GM12878 (cell line): ENCODE measurements at regions not wholly inside any gene's neighbourhood (a gene's known extent, or its start where the extent isn't known, plus 50 kb on each side); places are given as distances from the start of the nearest gene placed in this dataset.

Experiments used
- ATAC-seq: fragments of 200-7000 bp; cut with Tn5 transposase; 3 replicates; pipeline ENCODE4 v1.9.1; 2020; ENCODE audit warnings: mild to moderate bottlenecking, moderate library complexity
- BruUV-seq: library from RNA; stranded (reverse); fragments of 400-500 nt; replicated peaks from 2 replicates; lab custom pipeline; 2021; lab: Mats Ljungman, UMichigan
- CTCF ChIA-PET: fragments of 300-600 bp; sonication (Branson Sonifier 250); formaldehyde crosslinking; extraction: SDS; loops from one replicate; lab custom pipeline; 2021; ENCODE audit warnings: inconsistent platforms; lab: Yijun Ruan, JAX
- POLR2A ChIA-PET: fragments of 350-600 bp; formaldehyde crosslinking; extraction: SDS; loops from one replicate; lab custom pipeline; 2021; ENCODE audit warnings: inconsistent platforms; lab: Charles Lee
- RAD21 ChIA-PET: fragments of 300-600 bp; sonication (Branson Sonifier 250); formaldehyde crosslinking; loops from one replicate; lab custom pipeline; 2023; ENCODE audit warnings: antibody characterized with exemption; ENCODE audit not compliant: unreplicated experiment; lab: Charles Lee
- SMC1A ChIA-PET: fragments of 300-600 bp; sonication (Branson Sonifier 250); formaldehyde crosslinking; loops from one replicate; lab custom pipeline; 2023; ENCODE audit not compliant: unreplicated experiment, uncharacterized antibody; lab: Charles Lee
- DNase-seq: peaks from one replicate; pipeline ENCODE4 v3.0.0-alpha.2; 2011; ENCODE audit warnings: low read depth, low spot score
- FAIRE-seq: peaks from 3 replicates; lab custom pipeline; 2011; peaks lifted over from hg19 to GRCh38; lab: Jason Lieb, UNC
- H2AFZ ChIP-seq: 2 replicates; pipeline ENCODE4 v1.6.0; 2011; ENCODE audit warnings: low read depth, low read length, control low read depth; ENCODE audit not compliant: control insufficient read depth
- H3K27ac ChIP-seq: 2 replicates; pipeline ENCODE4 v1.5.1; 2011; ENCODE audit warnings: control low read depth; ENCODE audit not compliant: control insufficient read depth, insufficient read depth
- H3K27me3 ChIP-seq, 2 experiments: replicated peaks in 1 of 2; 2 replicates each; pipeline versions ENCODE4 v1.6.0 to v1.6.1; 2011; ENCODE audit warnings: low read length in 1 of 2; ENCODE audit not compliant: control insufficient read depth in 2 of 2, insufficient read depth in 2 of 2
- H3K36me3 ChIP-seq, 2 experiments: 2 replicates each; pipeline ENCODE4 v1.5.1; 2011; ENCODE audit warnings: low read length in 1 of 2; ENCODE audit not compliant: control insufficient read depth in 2 of 2, insufficient read depth in 2 of 2
- H3K4me1 ChIP-seq: 2 replicates; pipeline ENCODE4 v1.6.1; 2011; ENCODE audit warnings: mild to moderate bottlenecking, low read length, moderate library complexity, mixed read lengths; ENCODE audit not compliant: control insufficient read depth, insufficient read depth
- H3K4me2 ChIP-seq: 2 replicates; pipeline ENCODE4 v1.6.0; 2011; ENCODE audit warnings: control low read depth; ENCODE audit not compliant: control insufficient read depth, insufficient read depth
- H3K4me3 ChIP-seq: fragments of 200-600 bp; sonication (generic); 2 replicates; pipeline ENCODE4 v1.5.1; 2016
- H3K79me2 ChIP-seq: 2 replicates; pipeline ENCODE4 v1.6.0; 2011; ENCODE audit warnings: low read length; ENCODE audit not compliant: control insufficient read depth, insufficient read depth
- H3K9ac ChIP-seq: 2 replicates; pipeline ENCODE4 v1.8.0; 2011; ENCODE audit warnings: low read length, control low read depth, mixed read lengths; ENCODE audit not compliant: control insufficient read depth, insufficient read depth
- H3K9me3 ChIP-seq: replicated peaks from 3 replicates; pipeline ENCODE4 v1.5.1; 2011; ENCODE audit warnings: mild to moderate bottlenecking, low read length; ENCODE audit not compliant: control insufficient read depth, insufficient read depth
- H4K20me1 ChIP-seq: 2 replicates; pipeline ENCODE4 v1.6.0; 2011; ENCODE audit not compliant: control insufficient read depth, insufficient read depth
- BHLHE40 ChIP-seq, 2 experiments: fragments of 450-650 bp in 1 of 2; IDR thresholded peaks; 2 replicates each; pipeline ENCODE4 v1.6.1; 2011 to 2017; ENCODE audit warnings: low read depth in 2 of 2, borderline replicate concordance in 1 of 2, improper control_type of control experiment in 1 of 2, low read length in 1 of 2, mild to moderate bottlenecking in 1 of 2
- E2F4 ChIP-seq: IDR thresholded peaks from 2 replicates; pipeline ENCODE4 v1.6.1; 2012; ENCODE audit warnings: low read depth, low read length, improper control_type of control experiment
- EP300 ChIP-seq, 2 experiments: fragments of 150-350 bp in 1 of 2; IDR thresholded peaks; 2 replicates each; pipeline ENCODE4 v1.6.1; 2011 to 2012; ENCODE audit warnings: low read depth in 2 of 2, low read length in 2 of 2, borderline replicate concordance in 1 of 2, improper control_type of control experiment in 1 of 2, inconsistent platforms in 1 of 2; ENCODE audit not compliant: control insufficient read depth in 1 of 2
- ESRRA ChIP-seq: IDR thresholded peaks from 2 replicates; pipeline ENCODE4 v1.6.1; 2012; ENCODE audit warnings: mild to moderate bottlenecking, low read length, improper control_type of control experiment
- HDAC6 ChIP-seq: fragments of 200-600 bp; sonication (generic); IDR thresholded peaks from one replicate; pipeline ENCODE4 v1.8.0; 2017; ENCODE audit warnings: antibody characterized with exemption; ENCODE audit not compliant: unreplicated experiment
- JUND ChIP-seq: IDR thresholded peaks from 2 replicates; pipeline ENCODE4 v1.6.1; 2012; ENCODE audit warnings: low read depth, mild to moderate bottlenecking, low read length, improper control_type of control experiment, moderate library complexity
- MLLT1 ChIP-seq: fragments of 450-650 bp; IDR thresholded peaks from 2 replicates; pipeline ENCODE4 v1.6.1; 2016; ENCODE audit warnings: mild to moderate bottlenecking
- MYB ChIP-seq: fragments of 150-350 bp; IDR thresholded peaks from 2 replicates; pipeline ENCODE4 v1.6.1; 2014; ENCODE audit warnings: mild to moderate bottlenecking, low read depth, low read length, borderline replicate concordance
- PAX5 ChIP-seq: IDR thresholded peaks from 2 replicates; pipeline ENCODE4 v1.6.1; 2011; ENCODE audit warnings: low read depth, low read length, borderline replicate concordance
- POLR2A ChIP-seq: IDR thresholded peaks from 2 replicates; pipeline ENCODE4 v1.6.1; 2011; ENCODE audit warnings: low read depth, mild to moderate bottlenecking, low read length
- RAD51 ChIP-seq: fragments of 450-650 bp; IDR thresholded peaks from 2 replicates; pipeline ENCODE4 v1.6.1; 2016; ENCODE audit warnings: moderate library complexity, mild to moderate bottlenecking, inconsistent platforms
- RBBP5 ChIP-seq: fragments of 200-600 bp; sonication (generic); conservative IDR thresholded peaks from 2 replicates; pipeline ENCODE4 v1.6.1; 2016
- SMAD1 ChIP-seq: fragments of 450-650 bp; IDR thresholded peaks from 2 replicates; pipeline ENCODE4 v1.6.1; 2018; ENCODE audit warnings: mild to moderate bottlenecking, low read depth; ENCODE audit not compliant: partially characterized antibody
- STAT1 ChIP-seq: fragments of 450-650 bp; conservative IDR thresholded peaks from 2 replicates; pipeline ENCODE4 v1.6.1; 2014; ENCODE audit warnings: antibody characterized with exemption, mild to moderate bottlenecking
- WRNIP1 ChIP-seq: IDR thresholded peaks from 2 replicates; pipeline ENCODE4 v1.6.1; 2011; ENCODE audit warnings: low read depth, low read length, improper control_type of control experiment, borderline replicate concordance
- YY1 ChIP-seq: IDR thresholded peaks from 2 replicates; pipeline ENCODE4 v1.6.1; 2011; ENCODE audit warnings: low read depth, mild to moderate bottlenecking, low read length
- WGBS: methylation state at CpG from one replicate; pipeline ENCODE4 v1.1.6; 2016; ENCODE audit warnings: low lambda C conversion rate; ENCODE audit not compliant: insufficient replicate concordance, insufficient coverage; ENCODE audit errors: missing lambda C conversion rate; 5-methylcytosine and 5-hydroxymethylcytosine counted together
- in situ Hi-C: fragments of 300-500 bp; cut with MboI; formaldehyde crosslinking; loops from 9 replicates; pipeline ENCODE4 v1.14.3; 2018; ENCODE audit warnings: mixed read lengths
- intact Hi-C: fragments of 100-400 bp; cut with micrococcal nuclease; formaldehyde crosslinking; loops from one replicate; pipeline ENCODE4 v1.14.2; 2022; ENCODE audit not compliant: unreplicated experiment
- TF ChIP-seq, protein P1 (sequence below): fragments of 450-650 bp; IDR thresholded peaks from 2 replicates; pipeline ENCODE4 v1.6.1; 2016; ENCODE audit warnings: mild to moderate bottlenecking
- TF ChIP-seq, protein P2 (sequence below): IDR thresholded peaks from 2 replicates; pipeline ENCODE4 v1.6.1; 2012; ENCODE audit warnings: low read length, inconsistent platforms
- TF ChIP-seq, protein P3 (sequence below): IDR thresholded peaks from 2 replicates; pipeline ENCODE4 v1.6.1; 2011; ENCODE audit warnings: borderline replicate concordance, low read depth, mild to moderate bottlenecking, moderate library complexity, mixed read lengths, low read length; ENCODE audit not compliant: insufficient read depth; ENCODE audit errors: extremely low read length

GRCh38 chr10:20429742-20430141 lies 467.4 kb downstream of the NEBL start (continued):
- TF ChIP-seq, protein P1, sequence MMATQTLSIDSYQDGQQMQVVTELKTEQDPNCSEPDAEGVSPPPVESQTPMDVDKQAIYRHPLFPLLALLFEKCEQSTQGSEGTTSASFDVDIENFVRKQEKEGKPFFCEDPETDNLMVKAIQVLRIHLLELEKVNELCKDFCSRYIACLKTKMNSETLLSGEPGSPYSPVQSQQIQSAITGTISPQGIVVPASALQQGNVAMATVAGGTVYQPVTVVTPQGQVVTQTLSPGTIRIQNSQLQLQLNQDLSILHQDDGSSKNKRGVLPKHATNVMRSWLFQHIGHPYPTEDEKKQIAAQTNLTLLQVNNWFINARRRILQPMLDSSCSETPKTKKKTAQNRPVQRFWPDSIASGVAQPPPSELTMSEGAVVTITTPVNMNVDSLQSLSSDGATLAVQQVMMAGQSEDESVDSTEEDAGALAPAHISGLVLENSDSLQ: no peak
- TF ChIP-seq MYB: no peak
- TF ChIP-seq RBBP5: no peak
- no peak for TF ChIP-seq YY1
- TF ChIP-seq POLR2A: no peak

- no peak for FAIRE-seq
- ChIA-PET SMC1A (no interaction called here), CTCF (interaction anchor here (0.6 kb wide), 1 partner anchor 40 kb away, joined by 3 read pairs; no protein-coding TSS in a partner anchor), RAD21 (no interaction called here), POLR2A (no interaction called here)
- in situ Hi-C loops (no loop called here), intact Hi-C loops (no loop called here)
- H3K4me1 ChIP-seq: no peaks in the 10 kb centered on the region
- 0% methylated on average over 1 of the region's 1 CpG for WGBS
- no peaks in the 10 kb centered on the region; the same call in 2 of the 3 replicates for H3K9me3 ChIP-seq
- H3K9ac ChIP-seq: no peak overlapping the region
- H4K20me1 ChIP-seq: no peaks in the 10 kb centered on the region
- H3K36me3 ChIP-seq: no peaks in the 10 kb centered on the region
- ATAC-seq: no peak
- no peak overlapping the region for H3K4me3 ChIP-seq
- no peaks in the 10 kb centered on the region for H3K27me3 ChIP-seq
- no peak overlapping the region for H3K4me2 ChIP-seq
- BruUV-seq: no TSS peak
- no peak for DNase-seq
- H3K79me2 ChIP-seq: no peaks in the 10 kb centered on the region
- H2AFZ ChIP-seq: no peak overlapping the region
- no peak overlapping the region for H3K27ac ChIP-seq
- TF ChIP-seq RAD51 (no peak), HDAC6 (no peak), PAX5 (no peak), MLLT1 (no peak), E2F4 (no peak), JUND (no peak), WRNIP1 (no peak), EP300 (IDR thresholded peaks at IDR 0.05; ENCODE audit: borderline replicate concordance in 1 of 2, control insufficient read depth in 1 of 2, low read depth in 2 of 2, low read length in 2 of 2) (no peak), SMAD1 (no peak), ESRRA (no peak), BHLHE40 (IDR thresholded peaks at IDR 0.05; ENCODE audit: borderline replicate concordance in 1 of 2, low read depth in 2 of 2, low read length in 1 of 2) (no peak), STAT1 (no peak)
- TF ChIP-seq, protein P2, sequence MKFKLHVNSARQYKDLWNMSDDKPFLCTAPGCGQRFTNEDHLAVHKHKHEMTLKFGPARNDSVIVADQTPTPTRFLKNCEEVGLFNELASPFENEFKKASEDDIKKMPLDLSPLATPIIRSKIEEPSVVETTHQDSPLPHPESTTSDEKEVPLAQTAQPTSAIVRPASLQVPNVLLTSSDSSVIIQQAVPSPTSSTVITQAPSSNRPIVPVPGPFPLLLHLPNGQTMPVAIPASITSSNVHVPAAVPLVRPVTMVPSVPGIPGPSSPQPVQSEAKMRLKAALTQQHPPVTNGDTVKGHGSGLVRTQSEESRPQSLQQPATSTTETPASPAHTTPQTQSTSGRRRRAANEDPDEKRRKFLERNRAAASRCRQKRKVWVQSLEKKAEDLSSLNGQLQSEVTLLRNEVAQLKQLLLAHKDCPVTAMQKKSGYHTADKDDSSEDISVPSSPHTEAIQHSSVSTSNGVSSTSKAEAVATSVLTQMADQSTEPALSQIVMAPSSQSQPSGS: no peak
- TF ChIP-seq, protein P3, sequence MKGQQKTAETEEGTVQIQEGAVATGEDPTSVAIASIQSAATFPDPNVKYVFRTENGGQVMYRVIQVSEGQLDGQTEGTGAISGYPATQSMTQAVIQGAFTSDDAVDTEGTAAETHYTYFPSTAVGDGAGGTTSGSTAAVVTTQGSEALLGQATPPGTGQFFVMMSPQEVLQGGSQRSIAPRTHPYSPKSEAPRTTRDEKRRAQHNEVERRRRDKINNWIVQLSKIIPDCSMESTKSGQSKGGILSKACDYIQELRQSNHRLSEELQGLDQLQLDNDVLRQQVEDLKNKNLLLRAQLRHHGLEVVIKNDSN: no peak
Measured at GRCh38 chr10:20427821-20428220, 469.3 kb downstream of the NEBL start.
